ENCODE measurements at regions not wholly inside any gene's neighbourhood (a gene's known extent, or its start where the extent isn't known, plus 50 kb on each side); places are given as distances from the start of the nearest gene placed in this dataset.
"Not testable (repeated sequence)": the region's sequence is repeated elsewhere in the genome, so short reads cannot be mapped to it uniquely, and the experiment has no call there.

DNA sequence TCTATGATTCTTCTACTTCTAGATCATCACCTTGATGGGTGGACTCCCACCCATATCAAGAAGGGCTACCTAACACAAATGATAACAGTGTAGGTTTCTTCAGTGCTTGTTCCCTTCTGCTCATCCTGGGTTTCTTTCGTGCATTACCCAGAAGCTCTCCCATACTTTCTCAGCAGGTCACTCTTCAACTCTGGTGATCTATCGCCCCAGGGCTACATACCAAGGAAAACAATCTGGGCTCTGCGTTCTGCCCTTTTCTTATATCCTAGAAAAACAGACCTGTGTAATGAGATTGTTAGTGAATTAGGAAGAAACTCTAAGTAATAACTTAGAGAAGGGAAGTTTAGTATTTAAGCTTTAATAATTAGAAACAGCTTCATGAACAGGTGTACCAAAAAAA is 370.6 kb upstream of the SPAG17 start:
- H3K27me3 Mint-ChIP-seq: no peaks in the 10 kb centered on the region
- Histone ChIP-seq H3K4me1 (ENCODE audit: insufficient read depth, low read length) (no peaks in the 10 kb centered on the region), H3K27ac (ENCODE audit: low read depth in 1 of 2, low read length in 2 of 2) (no peak overlapping the region), H3K27me3 (ENCODE audit: control insufficient read depth in 1 of 2, insufficient read depth in 2 of 2, low read length in 2 of 2) (no peaks in the 10 kb centered on the region), H3K9me3 (ENCODE audit: control insufficient read depth in 1 of 2, insufficient read depth in 1 of 2, low read length in 2 of 2) (peaks cover 0 to 3% of the 10 kb centered on the region in 2 experiments), H3K36me3 (ENCODE audit: insufficient read depth, low read length) (no peaks in the 10 kb centered on the region), H3K4me3 (ENCODE audit: low read length) (no peak overlapping the region)
- H3K36me3 Mint-ChIP-seq (ENCODE audit: low read depth): no peaks in the 10 kb centered on the region
- no peak overlapping the region for H3K27ac Mint-ChIP-seq
- peaks cover 21% of the 10 kb centered on the region for H3K9me3 Mint-ChIP-seq
- TF ChIP-seq, protein P1, sequence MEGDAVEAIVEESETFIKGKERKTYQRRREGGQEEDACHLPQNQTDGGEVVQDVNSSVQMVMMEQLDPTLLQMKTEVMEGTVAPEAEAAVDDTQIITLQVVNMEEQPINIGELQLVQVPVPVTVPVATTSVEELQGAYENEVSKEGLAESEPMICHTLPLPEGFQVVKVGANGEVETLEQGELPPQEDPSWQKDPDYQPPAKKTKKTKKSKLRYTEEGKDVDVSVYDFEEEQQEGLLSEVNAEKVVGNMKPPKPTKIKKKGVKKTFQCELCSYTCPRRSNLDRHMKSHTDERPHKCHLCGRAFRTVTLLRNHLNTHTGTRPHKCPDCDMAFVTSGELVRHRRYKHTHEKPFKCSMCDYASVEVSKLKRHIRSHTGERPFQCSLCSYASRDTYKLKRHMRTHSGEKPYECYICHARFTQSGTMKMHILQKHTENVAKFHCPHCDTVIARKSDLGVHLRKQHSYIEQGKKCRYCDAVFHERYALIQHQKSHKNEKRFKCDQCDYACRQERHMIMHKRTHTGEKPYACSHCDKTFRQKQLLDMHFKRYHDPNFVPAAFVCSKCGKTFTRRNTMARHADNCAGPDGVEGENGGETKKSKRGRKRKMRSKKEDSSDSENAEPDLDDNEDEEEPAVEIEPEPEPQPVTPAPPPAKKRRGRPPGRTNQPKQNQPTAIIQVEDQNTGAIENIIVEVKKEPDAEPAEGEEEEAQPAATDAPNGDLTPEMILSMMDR (IDR thresholded peaks at IDR 0.05): no peak
- no peak for ATAC-seq (ENCODE audit: poor library complexity)
- no peaks in the 10 kb centered on the region for H3K4me1 Mint-ChIP-seq (ENCODE audit: low read depth)
- H3K4me3 Mint-ChIP-seq: no peak overlapping the region
- intact Hi-C loops (cut with DNase I, micrococcal nuclease): loop anchor here in 1 of 2 experiments (5.0 kb wide), 1 partner anchor 48 kb away; no protein-coding TSS in a partner anchor
- CTCF ChIA-PET: no interaction called here
- no peak for DNase-seq
- POLR2A ChIA-PET: no interaction called here

- peaks cover 3% of the 10 kb centered on the region for H3K9me3 Mint-ChIP-seq
- H3K27ac Mint-ChIP-seq: no peak overlapping the region
- TF ChIP-seq, protein P1 (IDR thresholded peaks at IDR 0.05): no peak
- H3K4me1 Mint-ChIP-seq (ENCODE audit: low read depth): no peaks in the 10 kb centered on the region
- no peaks in the 10 kb centered on the region for H3K36me3 Mint-ChIP-seq (ENCODE audit: low read depth)
- ATAC-seq (ENCODE audit: poor library complexity) (no peak), DNase-seq (no peak)
- H3K36me3 ChIP-seq (ENCODE audit: insufficient read depth, low read length): no peaks in the 10 kb centered on the region
- ChIA-PET CTCF (no interaction called here), POLR2A (no interaction called here)
- no peak overlapping the region for H3K4me3 Mint-ChIP-seq
- no peaks in the 10 kb centered on the region for H3K4me1 ChIP-seq (ENCODE audit: insufficient read depth, low read length)
- no peak overlapping the region for H3K27ac ChIP-seq (ENCODE audit: low read depth in 1 of 2, low read length in 2 of 2)
- no peaks in the 10 kb centered on the region for H3K27me3 ChIP-seq (ENCODE audit: control insufficient read depth in 1 of 2, insufficient read depth in 2 of 2, low read length in 2 of 2)
- no peaks in the 10 kb centered on the region for H3K9me3 ChIP-seq (ENCODE audit: control insufficient read depth in 1 of 2, insufficient read depth in 1 of 2, low read length in 2 of 2)
- H3K27me3 Mint-ChIP-seq: no peaks in the 10 kb centered on the region
- no peak overlapping the region for H3K4me3 ChIP-seq (ENCODE audit: low read length)
- intact Hi-C loops (cut with DNase I, micrococcal nuclease): no loop called here
These were observed 350.9 kb upstream of the SPAG17 start for GRCh38 chr1:118535901-118536300.

GRCh38 chr1:118511922-118512321 is 326.9 kb upstream of the SPAG17 start:
- H3K27me3 ChIP-seq (ENCODE audit: control insufficient read depth in 1 of 2, insufficient read depth in 2 of 2, low read length in 2 of 2); ATAC-seq (ENCODE audit: poor library complexity); H3K27ac Mint-ChIP-seq; H3K27ac ChIP-seq (ENCODE audit: low read depth in 1 of 2, low read length in 2 of 2); CTCF ChIA-PET; H3K9me3 ChIP-seq (ENCODE audit: control insufficient read depth in 1 of 2, insufficient read depth in 1 of 2, low read length in 2 of 2); intact Hi-C loops (cut with DNase I, micrococcal nuclease); H3K4me1 ChIP-seq (ENCODE audit: insufficient read depth, low read length); H3K4me3 Mint-ChIP-seq; H3K36me3 ChIP-seq (ENCODE audit: insufficient read depth, low read length); POLR2A ChIA-PET; H3K4me3 ChIP-seq (ENCODE audit: low read length); H3K27me3 Mint-ChIP-seq; H3K36me3 Mint-ChIP-seq (ENCODE audit: low read depth); DNase-seq; H3K4me1 Mint-ChIP-seq (ENCODE audit: low read depth): not testable (repeated sequence)
- H3K9me3 Mint-ChIP-seq: peaks cover 15% of the 10 kb centered on the region

DNA sequence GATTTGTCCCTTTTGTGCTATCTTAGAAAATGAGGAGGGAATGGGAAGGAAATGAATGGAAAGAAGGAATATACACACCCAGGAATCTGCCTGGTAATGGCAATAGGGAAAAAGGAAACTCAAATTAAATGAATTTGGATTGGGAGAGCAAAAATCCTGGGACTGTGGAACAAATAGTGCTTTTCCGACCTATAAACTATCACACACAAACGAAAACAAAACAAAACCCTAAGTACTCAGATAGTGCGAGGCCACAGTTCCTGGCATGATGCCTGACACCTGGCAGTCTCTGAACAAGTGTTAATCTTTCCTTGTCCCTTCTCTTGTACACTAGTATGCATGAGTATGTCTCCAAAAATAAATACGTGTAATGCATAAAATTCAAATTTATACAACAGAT is 319.8 kb upstream of the SPAG17 start:
- Mint-ChIP-seq H3K27me3 (no peaks in the 10 kb centered on the region), H3K4me3 (no peak overlapping the region), H3K36me3 (ENCODE audit: low read depth) (no peaks in the 10 kb centered on the region), H3K27ac (no peak overlapping the region), H3K4me1 (ENCODE audit: low read depth) (no peaks in the 10 kb centered on the region), H3K9me3 (no peaks in the 10 kb centered on the region)
- no peaks in the 10 kb centered on the region for H3K36me3 ChIP-seq (ENCODE audit: insufficient read depth, low read length)
- POLR2A ChIA-PET: no interaction called here
- no peak overlapping the region for H3K27ac ChIP-seq (ENCODE audit: low read depth in 1 of 2, low read length in 2 of 2)
- no peaks in the 10 kb centered on the region for H3K27me3 ChIP-seq (ENCODE audit: control insufficient read depth in 1 of 2, insufficient read depth in 2 of 2, low read length in 2 of 2)
- intact Hi-C loops (cut with DNase I, micrococcal nuclease): loop anchor here in 1 of 2 experiments (5.0 kb wide), 1 partner anchor 52 kb away; no protein-coding TSS in a partner anchor
- no peak overlapping the region for H3K4me3 ChIP-seq (ENCODE audit: low read length)
- no peaks in the 10 kb centered on the region for H3K4me1 ChIP-seq (ENCODE audit: insufficient read depth, low read length)
- no peak for ATAC-seq (ENCODE audit: poor library complexity)
- CTCF ChIA-PET: no interaction called here
- no peaks in the 10 kb centered on the region for H3K9me3 ChIP-seq (ENCODE audit: control insufficient read depth in 1 of 2, insufficient read depth in 1 of 2, low read length in 2 of 2)
- DNase-seq: no peak
- TF ChIP-seq, protein P1 (IDR thresholded peaks at IDR 0.05): no peak
